Keratinocyte (primary cell): ENCODE measurements at regions not wholly inside any gene's neighbourhood (a gene's known extent, or its start where the extent isn't known, plus 50 kb on each side); places are given as distances from the start of the nearest gene placed in this dataset.

Experiments used
- DNase-seq: peaks from one replicate; pipeline ENCODE4 v3.0.0-alpha.2; 2011; ENCODE audit warnings: low read depth, missing footprints, low spot score
- FAIRE-seq: peaks from 2 replicates; lab custom pipeline; 2011; peaks lifted over from hg19 to GRCh38; lab: Jason Lieb, UNC
- H2AFZ ChIP-seq: 2 replicates; pipeline ENCODE4 v1.6.0; 2012; ENCODE audit warnings: low read length, control low read depth, inconsistent platforms; ENCODE audit not compliant: control insufficient read depth
- H3K27ac ChIP-seq: 2 replicates; pipeline ENCODE4 v1.5.1; 2011; ENCODE audit warnings: low read length; ENCODE audit not compliant: control insufficient read depth, insufficient read depth
- H3K27me3 ChIP-seq: 3 replicates; pipeline ENCODE4 v1.6.0; 2011; ENCODE audit warnings: low read length; ENCODE audit not compliant: control insufficient read depth, insufficient read depth; ENCODE audit errors: extremely low read depth
- H3K36me3 ChIP-seq, 2 experiments: 2 replicates in 1 of 2; 3 replicates in 1 of 2; pipeline ENCODE4 v1.5.1; 2011; ENCODE audit warnings: low read length in 2 of 2, mild to moderate bottlenecking in 1 of 2; ENCODE audit not compliant: control insufficient read depth in 2 of 2, insufficient read depth in 2 of 2; ENCODE audit errors: extremely low read depth in 1 of 2
- H3K4me1 ChIP-seq: 3 replicates; pipeline ENCODE4 v1.5.1; 2011; ENCODE audit warnings: low read length; ENCODE audit not compliant: control insufficient read depth, insufficient read depth; ENCODE audit errors: extremely low read depth
- H3K4me2 ChIP-seq: 3 replicates; pipeline ENCODE4 v1.6.0; 2011; ENCODE audit warnings: low read depth, low read length; ENCODE audit not compliant: control insufficient read depth, insufficient read depth; ENCODE audit errors: extremely low read depth
- H3K4me3 ChIP-seq, 3 experiments: fragments of 200-600 bp in 1 of 3; sonication (generic) in 1 of 3; 2 replicates in 2 of 3; 3 replicates in 1 of 3; pipeline ENCODE4 v1.5.1; 2011 to 2016; ENCODE audit warnings: low read length in 3 of 3, mild to moderate bottlenecking in 3 of 3, control low read depth in 2 of 3, inconsistent platforms in 1 of 3, low read depth in 1 of 3, mixed read lengths in 1 of 3, mixed run types in 1 of 3, moderate library complexity in 1 of 3; ENCODE audit not compliant: control insufficient read depth in 2 of 3, insufficient read depth in 2 of 3; ENCODE audit errors: extremely low read depth in 1 of 3
- H3K79me2 ChIP-seq: 2 replicates; pipeline ENCODE4 v1.6.0; 2012; ENCODE audit warnings: low read length; ENCODE audit not compliant: control insufficient read depth, insufficient read depth
- H3K9ac ChIP-seq: 3 replicates; pipeline ENCODE4 v1.6.0; 2011; ENCODE audit warnings: low read length; ENCODE audit not compliant: control insufficient read depth, insufficient read depth; ENCODE audit errors: extremely low read depth
- H3K9me1 ChIP-seq: 3 replicates; pipeline ENCODE4 v1.6.0; 2011; ENCODE audit warnings: low read length; ENCODE audit not compliant: control insufficient read depth, insufficient read depth; ENCODE audit errors: extremely low read depth
- H3K9me3 ChIP-seq: 2 replicates; pipeline ENCODE4 v1.5.1; 2012; ENCODE audit warnings: low read depth, low read length; ENCODE audit not compliant: control insufficient read depth
- H4K20me1 ChIP-seq: 3 replicates; pipeline ENCODE4 v1.6.0; 2011; ENCODE audit warnings: low read length; ENCODE audit not compliant: control insufficient read depth, insufficient read depth; ENCODE audit errors: extremely low read depth
- CTCF ChIP-seq, 3 experiments: IDR thresholded peaks in 1 of 3; conservative IDR thresholded peaks in 1 of 3; optimal IDR thresholded peaks in 1 of 3; 2 replicates in 2 of 3; 3 replicates in 1 of 3; pipeline versions ENCODE3 to v1.5.1; 2011; ENCODE audit warnings: low read length in 3 of 3, mild to moderate bottlenecking in 3 of 3, moderate library complexity in 2 of 3, control low read depth in 1 of 3, inconsistent platforms in 1 of 3; ENCODE audit not compliant: insufficient read depth in 2 of 3; ENCODE audit errors: extremely low read depth in 1 of 3
- EZH2 ChIP-seq: IDR thresholded peaks from one replicate; pipeline ENCODE4 v1.6.1; 2012; ENCODE audit warnings: inconsistent platforms, mild to moderate bottlenecking, low read length, moderate library complexity
- dilution Hi-C: fragments of 300-500 bp; cut with MboI; formaldehyde crosslinking; loops from one replicate; pipeline ENCODE4 v1.7.0; 2020; ENCODE audit warnings: low sequenced_read_pairs; ENCODE audit not compliant: extremely low pct_ligation_motif_present

- dilution Hi-C loops: no loop called here
- no peaks in the 10 kb centered on the region for H4K20me1 ChIP-seq
- FAIRE-seq: no peak
- no peaks in the 10 kb centered on the region for H3K4me1 ChIP-seq
- no peak overlapping the region for H3K27ac ChIP-seq
- no peaks in the 10 kb centered on the region for H3K9me1 ChIP-seq
- H3K4me2 ChIP-seq: no peak overlapping the region
- no peaks in the 10 kb centered on the region for H3K9me3 ChIP-seq
- no peak overlapping the region for H3K9ac ChIP-seq
- H3K4me3 ChIP-seq: no peak overlapping the region
- H2AFZ ChIP-seq: no peak overlapping the region
- DNase-seq: no peak
- no peaks in the 10 kb centered on the region for H3K36me3 ChIP-seq
- H3K79me2 ChIP-seq: no peaks in the 10 kb centered on the region
- TF ChIP-seq CTCF (optimal IDR thresholded peaks at IDR 0.05 in 1 of 3, IDR thresholded peaks at IDR 0.05 in 1 of 3, conservative IDR thresholded peaks at IDR 0.05 in 1 of 3; ENCODE audit: extremely low read depth in 1 of 3, insufficient read depth in 2 of 3, low read length in 3 of 3) (no peak), EZH2 (no peak)
- H3K27me3 ChIP-seq: no peaks in the 10 kb centered on the region
These were observed 563.2 kb downstream of the RNF144A start for GRCh38 chr2:7480431-7480830.

- Histone ChIP-seq H2AFZ (no peak overlapping the region), H3K27ac (no peak overlapping the region), H3K36me3 (no peaks in the 10 kb centered on the region), H3K4me1 (no peaks in the 10 kb centered on the region), H3K4me2 (no peak overlapping the region), H3K9me1 (no peaks in the 10 kb centered on the region), H3K27me3 (no peaks in the 10 kb centered on the region), H3K9ac (no peak overlapping the region), H3K79me2 (no peaks in the 10 kb centered on the region), H3K9me3 (no peaks in the 10 kb centered on the region), H3K4me3 (no peak overlapping the region), H4K20me1 (no peaks in the 10 kb centered on the region)
- DNase-seq (no peak), FAIRE-seq (no peak)
- dilution Hi-C loops: no loop called here
- no peak for TF ChIP-seq EZH2
These were observed 573.5 kb downstream of the RNF144A start for GRCh38 chr2:7490672-7491071.

- dilution Hi-C loops: no loop called here
These were observed 575.5 kb downstream of the RNF144A start for GRCh38 chr2:7492719-7493118.

More at GRCh38 chr2:7492719-7493118, 575.5 kb downstream of the RNF144A start:
- no peaks in the 10 kb centered on the region for H3K9me3 ChIP-seq
- no peak overlapping the region for H3K4me3 ChIP-seq
- FAIRE-seq (no peak), DNase-seq (no peak)
- no peak overlapping the region for H3K27ac ChIP-seq
- TF ChIP-seq CTCF (optimal IDR thresholded peaks at IDR 0.05 in 1 of 3, IDR thresholded peaks at IDR 0.05 in 1 of 3, conservative IDR thresholded peaks at IDR 0.05 in 1 of 3; ENCODE audit: extremely low read depth in 1 of 3, insufficient read depth in 2 of 3, low read length in 3 of 3) (no peak), EZH2 (no peak)
- H2AFZ ChIP-seq: no peak overlapping the region
- H4K20me1 ChIP-seq: no peaks in the 10 kb centered on the region
- H3K9me1 ChIP-seq: no peaks in the 10 kb centered on the region
- no peaks in the 10 kb centered on the region for H3K79me2 ChIP-seq
- H3K36me3 ChIP-seq: no peaks in the 10 kb centered on the region
- H3K9ac ChIP-seq: no peak overlapping the region
- no peak overlapping the region for H3K4me2 ChIP-seq
- no peaks in the 10 kb centered on the region for H3K4me1 ChIP-seq
- no peaks in the 10 kb centered on the region for H3K27me3 ChIP-seq
